ENCODE measurements at regions not wholly inside any gene's neighbourhood (a gene's known extent, or its start where the extent isn't known, plus 50 kb on each side); places are given as distances from the start of the nearest gene placed in this dataset.

GRCh38 chr14:101474563-101475455, 86.5 kb upstream of the DIO3 start:
- Histone ChIP-seq H3K4me1 (ENCODE audit: insufficient read depth, low read length) (no peaks in the 10 kb centered on the region), H3K27me3 (ENCODE audit: insufficient read depth, low read length, poor library complexity) (no peaks in the 10 kb centered on the region), H3K79me2 (ENCODE audit: insufficient read depth, low read length) (no peaks in the 10 kb centered on the region), H4K20me1 (ENCODE audit: insufficient read depth, low read length) (peaks cover 6% of the 10 kb centered on the region; the same call in 1 of the 2 replicates), H3K36me3 (ENCODE audit: insufficient read depth, low read length) (no peaks in the 10 kb centered on the region), H3K4me3 (ENCODE audit: low read depth in 1 of 2, low read length in 2 of 2) (no peak overlapping the region), H3K9me3 (ENCODE audit: insufficient read depth, low read length, severe bottlenecking) (no peaks in the 10 kb centered on the region), H3K4me2 (ENCODE audit: insufficient read depth, low read length) (no peak overlapping the region), H2AFZ (ENCODE audit: low read depth, low read length) (no peak overlapping the region), H3K9ac (ENCODE audit: low read depth, low read length) (no peak overlapping the region), H3K27ac (ENCODE audit: low read length) (no peak overlapping the region)
- ATAC-seq (ENCODE audit: insufficient read depth, low read depth) (no peak), DNase-seq (no peak)
- TF ChIP-seq EZH2 (IDR thresholded peaks at IDR 0.05; ENCODE audit: borderline replicate concordance, low read depth, low read length, severe bottlenecking) (no peak), CTCF (IDR thresholded peaks at IDR 0.05; ENCODE audit: borderline replicate concordance, extremely low read depth, low read length, poor library complexity, severe bottlenecking) (no peak)

- Histone ChIP-seq H3K9me3 (ENCODE audit: insufficient read depth, low read length, severe bottlenecking) (no peaks in the 10 kb centered on the region), H3K27me3 (ENCODE audit: insufficient read depth, low read length, poor library complexity) (no peaks in the 10 kb centered on the region), H3K27ac (ENCODE audit: low read length) (no peak overlapping the region), H3K79me2 (ENCODE audit: insufficient read depth, low read length) (no peaks in the 10 kb centered on the region), H3K4me1 (ENCODE audit: insufficient read depth, low read length) (no peaks in the 10 kb centered on the region), H3K4me2 (ENCODE audit: insufficient read depth, low read length) (no peak overlapping the region), H3K9ac (ENCODE audit: low read depth, low read length) (no peak overlapping the region), H3K4me3 (ENCODE audit: low read depth in 1 of 2, low read length in 2 of 2) (no peak overlapping the region), H2AFZ (ENCODE audit: low read depth, low read length) (no peak overlapping the region), H3K36me3 (ENCODE audit: insufficient read depth, low read length) (no peaks in the 10 kb centered on the region), H4K20me1 (ENCODE audit: insufficient read depth, low read length) (peaks cover 3% of the 10 kb centered on the region; the same call in 1 of the 2 replicates)
- no peak for ATAC-seq (ENCODE audit: insufficient read depth, low read depth)
- no peak for TF ChIP-seq CTCF (IDR thresholded peaks at IDR 0.05; ENCODE audit: borderline replicate concordance, extremely low read depth, low read length, poor library complexity, severe bottlenecking)
- no peak for TF ChIP-seq EZH2 (IDR thresholded peaks at IDR 0.05; ENCODE audit: borderline replicate concordance, low read depth, low read length, severe bottlenecking)
- no peak for DNase-seq
These were observed 85.6 kb upstream of the DIO3 start for GRCh38 chr14:101475456-101476257.

- Histone ChIP-seq H3K79me2 (ENCODE audit: insufficient read depth, low read length) (no peaks in the 10 kb centered on the region), H3K36me3 (ENCODE audit: insufficient read depth, low read length) (no peaks in the 10 kb centered on the region), H3K9ac (ENCODE audit: low read depth, low read length) (no peak overlapping the region), H3K27ac (ENCODE audit: low read length) (no peak overlapping the region), H3K4me2 (ENCODE audit: insufficient read depth, low read length) (no peak overlapping the region), H2AFZ (ENCODE audit: low read depth, low read length) (no peak overlapping the region), H3K4me1 (ENCODE audit: insufficient read depth, low read length) (no peaks in the 10 kb centered on the region), H3K9me3 (ENCODE audit: insufficient read depth, low read length, severe bottlenecking) (no peaks in the 10 kb centered on the region), H3K27me3 (ENCODE audit: insufficient read depth, low read length, poor library complexity) (no peaks in the 10 kb centered on the region), H3K4me3 (ENCODE audit: low read depth in 1 of 2, low read length in 2 of 2) (no peak overlapping the region), H4K20me1 (ENCODE audit: insufficient read depth, low read length) (peaks cover 3% of the 10 kb centered on the region; the same call in 1 of the 2 replicates)
- ATAC-seq (ENCODE audit: insufficient read depth, low read depth), result no peak
- DNase-seq, result no peak
- no peak for TF ChIP-seq EZH2 (IDR thresholded peaks at IDR 0.05; ENCODE audit: borderline replicate concordance, low read depth, low read length, severe bottlenecking)
- TF ChIP-seq CTCF (IDR thresholded peaks at IDR 0.05; ENCODE audit: borderline replicate concordance, extremely low read depth, low read length, poor library complexity, severe bottlenecking), result no peak
These were observed 84.9 kb upstream of the DIO3 start for GRCh38 chr14:101476258-101476915.
